Smooth muscle cell (in vitro differentiated cells): ENCODE measurements at regions not wholly inside any gene's neighbourhood (a gene's known extent, or its start where the extent isn't known, plus 50 kb on each side); places are given as distances from the start of the nearest gene placed in this dataset.

Source experiments
- DNase-seq: peaks from one replicate; lab custom pipeline; 2025; ENCODE audit not compliant: unreplicated experiment; lab: John Stamatoyannopoulos, UW
- H2AFZ ChIP-seq: fragments of 200-600 bp; sonication (generic); 2 replicates; pipeline ENCODE4 v1.6.0; 2016; ENCODE audit warnings: antibody characterized with exemption, low read depth, mild to moderate bottlenecking
- H3F3A ChIP-seq: fragments of 200-600 bp; sonication (generic); 2 replicates; pipeline ENCODE4 v1.6.0; 2017; ENCODE audit warnings: antibody characterized with exemption, low read depth
- H3K27ac ChIP-seq: fragments of 200-600 bp; sonication (generic); 2 replicates; pipeline ENCODE4 v1.5.1; 2016; ENCODE audit warnings: low read depth, mild to moderate bottlenecking
- H3K27me3 ChIP-seq: fragments of 200-600 bp; sonication (generic); 2 replicates; pipeline ENCODE4 v1.6.1; 2016; ENCODE audit warnings: low read depth, mild to moderate bottlenecking
- H3K36me3 ChIP-seq: fragments of 200-600 bp; sonication (generic); 2 replicates; pipeline ENCODE4 v1.5.1; 2016; ENCODE audit warnings: low read depth
- H3K4me1 ChIP-seq: fragments of 200-600 bp; sonication (generic); 2 replicates; pipeline ENCODE4 v1.5.1; 2016; ENCODE audit warnings: low read depth
- H3K4me2 ChIP-seq: fragments of 200-600 bp; sonication (generic); 2 replicates; pipeline ENCODE4 v1.6.0; 2016; ENCODE audit warnings: mild to moderate bottlenecking
- H3K4me3 ChIP-seq: fragments of 200-600 bp; sonication (generic); 2 replicates; pipeline ENCODE4 v1.5.1; 2016; ENCODE audit warnings: mild to moderate bottlenecking
- H3K79me2 ChIP-seq: fragments of 200-600 bp; sonication (generic); 2 replicates; pipeline ENCODE4 v1.6.0; 2016; ENCODE audit warnings: low read depth, mild to moderate bottlenecking
- H3K9ac ChIP-seq: fragments of 200-600 bp; sonication (generic); 2 replicates; pipeline ENCODE4 v1.6.0; 2016; ENCODE audit warnings: low read depth
- H3K9me3 ChIP-seq: fragments of 200-600 bp; sonication (generic); replicated peaks from 2 replicates; pipeline ENCODE4 v1.5.1; 2016; ENCODE audit warnings: low read depth
- H4K20me1 ChIP-seq: fragments of 200-600 bp; sonication (generic); 2 replicates; pipeline ENCODE4 v1.6.0; 2016; ENCODE audit warnings: low read depth
- WGBS: methylation state at CpG from one replicate; pipeline ENCODE4 v1.1.7; 2016; ENCODE audit warnings: low lambda C conversion rate; 5-methylcytosine and 5-hydroxymethylcytosine counted together
- TF ChIP-seq, protein P1 (sequence below): fragments of 200-600 bp; sonication (generic); IDR thresholded peaks from 2 replicates; pipeline ENCODE4 v1.5.1; 2017; ENCODE audit warnings: borderline replicate concordance, mild to moderate bottlenecking, antibody characterized with exemption; ENCODE audit not compliant: insufficient read depth, poor library complexity, severe bottlenecking

DNA sequence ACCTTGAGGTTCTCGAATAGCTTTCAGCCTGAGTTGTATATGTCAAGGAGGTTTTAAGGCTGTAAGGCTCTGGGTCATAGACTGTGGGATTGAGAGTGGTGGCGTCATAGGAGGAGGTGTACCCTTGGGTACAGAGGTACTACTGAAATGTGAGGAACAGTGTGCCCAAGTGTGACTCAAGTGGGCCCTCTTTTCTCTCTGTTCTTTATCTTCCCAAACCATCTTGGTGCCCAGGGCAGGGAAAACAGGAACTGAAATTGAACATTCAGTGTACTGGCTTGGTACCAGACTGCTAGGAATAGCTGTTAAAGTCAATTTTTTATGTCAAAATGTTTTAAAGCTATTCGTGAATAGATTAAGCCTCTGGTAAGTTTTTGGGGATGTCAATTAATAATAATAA lies 136.2 kb upstream of the RPS6KA3 start:
- Histone ChIP-seq H3F3A (no peaks in the 10 kb centered on the region), H3K36me3 (no peaks in the 10 kb centered on the region), H3K9me3 (no peaks in the 10 kb centered on the region), H3K27ac (no peak overlapping the region), H3K4me3 (no peak overlapping the region), H3K27me3 (no peaks in the 10 kb centered on the region), H3K4me2 (no peak overlapping the region), H2AFZ (no peak overlapping the region), H3K79me2 (no peaks in the 10 kb centered on the region), H3K4me1 (no peaks in the 10 kb centered on the region), H3K9ac (no peak overlapping the region), H4K20me1 (no peaks in the 10 kb centered on the region)
- no peak for DNase-seq
- 53% methylated on average over 3 of the region's 3 CpGs for WGBS
- TF ChIP-seq, protein P1, sequence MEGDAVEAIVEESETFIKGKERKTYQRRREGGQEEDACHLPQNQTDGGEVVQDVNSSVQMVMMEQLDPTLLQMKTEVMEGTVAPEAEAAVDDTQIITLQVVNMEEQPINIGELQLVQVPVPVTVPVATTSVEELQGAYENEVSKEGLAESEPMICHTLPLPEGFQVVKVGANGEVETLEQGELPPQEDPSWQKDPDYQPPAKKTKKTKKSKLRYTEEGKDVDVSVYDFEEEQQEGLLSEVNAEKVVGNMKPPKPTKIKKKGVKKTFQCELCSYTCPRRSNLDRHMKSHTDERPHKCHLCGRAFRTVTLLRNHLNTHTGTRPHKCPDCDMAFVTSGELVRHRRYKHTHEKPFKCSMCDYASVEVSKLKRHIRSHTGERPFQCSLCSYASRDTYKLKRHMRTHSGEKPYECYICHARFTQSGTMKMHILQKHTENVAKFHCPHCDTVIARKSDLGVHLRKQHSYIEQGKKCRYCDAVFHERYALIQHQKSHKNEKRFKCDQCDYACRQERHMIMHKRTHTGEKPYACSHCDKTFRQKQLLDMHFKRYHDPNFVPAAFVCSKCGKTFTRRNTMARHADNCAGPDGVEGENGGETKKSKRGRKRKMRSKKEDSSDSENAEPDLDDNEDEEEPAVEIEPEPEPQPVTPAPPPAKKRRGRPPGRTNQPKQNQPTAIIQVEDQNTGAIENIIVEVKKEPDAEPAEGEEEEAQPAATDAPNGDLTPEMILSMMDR = no peak

DNA sequence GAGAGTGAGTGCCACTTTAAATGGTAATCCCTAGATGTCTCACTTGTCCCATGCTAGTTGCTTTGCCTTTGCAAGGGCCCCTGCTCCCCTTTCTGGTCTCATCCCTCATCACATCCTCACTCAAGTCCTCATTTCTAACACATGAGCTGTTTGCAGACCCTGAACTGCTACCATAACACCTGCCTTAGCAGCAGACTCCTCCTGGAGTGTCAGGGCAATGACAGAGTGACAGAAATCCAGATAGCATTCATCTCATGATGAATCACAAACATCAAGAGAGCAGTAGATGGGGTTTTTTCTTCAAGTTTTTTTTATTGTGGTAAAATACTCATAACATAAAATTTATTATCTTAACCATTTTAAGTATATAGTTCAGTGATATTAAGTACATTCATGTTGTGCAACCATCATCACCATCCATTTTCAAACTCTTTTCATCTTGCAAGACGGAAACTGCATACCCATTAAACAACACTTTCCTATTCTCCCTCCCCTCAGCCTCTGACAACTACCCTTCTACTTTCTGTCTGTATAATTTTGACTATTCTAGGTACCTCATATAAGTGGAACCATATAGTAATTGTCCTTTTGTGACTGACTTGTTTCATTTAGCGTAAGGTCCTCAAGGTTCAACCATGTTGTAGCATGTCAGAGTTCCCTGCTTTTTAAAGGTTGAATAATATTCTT lies 133.2 kb upstream of the RPS6KA3 start:
- Histone ChIP-seq H3K27ac (no peak overlapping the region), H3K4me1 (no peaks in the 10 kb centered on the region), H3K27me3 (no peaks in the 10 kb centered on the region), H2AFZ (no peak overlapping the region), H3K4me3 (no peak overlapping the region), H3K36me3 (no peaks in the 10 kb centered on the region), H3K4me2 (no peak overlapping the region), H3F3A (no peaks in the 10 kb centered on the region), H3K79me2 (no peaks in the 10 kb centered on the region), H3K9ac (no peak overlapping the region), H3K9me3 (no peaks in the 10 kb centered on the region), H4K20me1 (no peaks in the 10 kb centered on the region)
- 76% methylated on average over 2 of the region's 2 CpGs for WGBS
- TF ChIP-seq, protein P1 = no peak
- DNase-seq = no peak

DNA sequence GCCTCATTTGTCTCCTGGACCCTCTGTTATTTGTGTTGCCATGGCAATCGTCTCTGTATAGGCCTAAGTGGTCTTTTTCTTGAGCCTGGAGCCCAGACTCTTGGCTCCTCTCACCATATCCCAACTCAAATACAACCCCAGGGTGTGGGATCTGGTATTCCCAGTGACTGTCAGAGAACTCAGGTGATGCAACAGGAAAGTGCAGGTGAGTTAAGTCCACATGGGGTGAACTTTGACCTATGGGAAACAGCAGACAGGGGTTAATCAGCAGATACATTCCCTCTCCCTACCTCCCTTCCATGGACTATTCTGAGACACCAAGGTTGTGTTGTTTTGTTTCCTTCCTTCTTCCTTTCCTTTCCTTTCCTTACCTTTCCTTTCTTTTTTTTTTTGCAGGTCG lies 130.9 kb upstream of the RPS6KA3 start:
- Histone ChIP-seq H3F3A (no peaks in the 10 kb centered on the region), H3K4me3 (no peak overlapping the region), H3K9ac (no peak overlapping the region), H3K9me3 (no peaks in the 10 kb centered on the region), H3K27ac (no peak overlapping the region), H3K27me3 (no peaks in the 10 kb centered on the region), H3K79me2 (no peaks in the 10 kb centered on the region), H3K36me3 (no peaks in the 10 kb centered on the region), H3K4me1 (no peaks in the 10 kb centered on the region), H4K20me1 (no peaks in the 10 kb centered on the region), H2AFZ (no peak overlapping the region), H3K4me2 (no peak overlapping the region)
- no peak for DNase-seq
- TF ChIP-seq, protein P1 = no peak
- WGBS = 40% methylated on average over 2 of the region's 2 CpGs

DNA sequence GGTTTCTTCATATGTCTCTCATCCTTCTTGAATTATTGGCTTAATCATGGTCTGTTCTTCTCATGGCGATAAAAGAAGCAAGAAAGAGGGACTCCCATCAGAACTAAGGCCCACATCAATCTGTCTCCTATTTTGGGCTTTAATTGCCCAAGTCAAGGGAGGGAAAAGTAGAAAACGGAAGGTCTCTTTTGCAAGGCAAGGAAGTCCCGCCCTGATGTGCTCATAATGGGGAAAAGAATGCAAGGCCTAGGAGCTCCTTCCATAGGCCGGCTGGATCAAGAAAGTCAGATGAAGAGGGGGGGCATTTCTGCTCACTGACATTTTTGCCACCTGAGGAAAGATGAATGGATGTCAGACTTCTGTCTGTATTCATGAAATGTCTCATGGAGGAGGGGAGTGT lies 127.7 kb upstream of the RPS6KA3 start:
- TF ChIP-seq, protein P1 = no peak
- H4K20me1 ChIP-seq = no peaks in the 10 kb centered on the region
- no peaks in the 10 kb centered on the region for H3K4me1 ChIP-seq
- H3K4me3 ChIP-seq = no peak overlapping the region
- no peaks in the 10 kb centered on the region for H3K27me3 ChIP-seq
- H3K36me3 ChIP-seq = no peaks in the 10 kb centered on the region
- DNase-seq = no peak
- no peak overlapping the region for H2AFZ ChIP-seq
- 77% methylated on average over 4 of the region's 4 CpGs for WGBS
- no peak overlapping the region for H3K9ac ChIP-seq
- H3K27ac ChIP-seq = no peak overlapping the region
- no peaks in the 10 kb centered on the region for H3K9me3 ChIP-seq
- H3K79me2 ChIP-seq = no peaks in the 10 kb centered on the region
- no peaks in the 10 kb centered on the region for H3F3A ChIP-seq
- no peak overlapping the region for H3K4me2 ChIP-seq
